Adrenal gland (tissue), 5 donors: ENCODE measurements at regions not wholly inside any gene's neighbourhood (a gene's known extent, or its start where the extent isn't known, plus 50 kb on each side); places are given as distances from the start of the nearest gene placed in this dataset.

Experiments used
- CTCF ChIP-seq, 6 experiments: fragments of 450-650 bp in 4 of 6; fragments of 200-600 bp in 2 of 6; sonication (generic) in 1 of 6; IDR thresholded peaks; 1 replicate in 5 of 6; 2 replicates in 1 of 6; pipeline versions ENCODE4 v1.5.1 to v1.8.0; 2016 to 2021; ENCODE audit warnings: antibody characterized with exemption in 6 of 6, mild to moderate bottlenecking in 2 of 6, moderate library complexity in 1 of 6
- POLR2A ChIP-seq, 2 donors: fragments of 450-650 bp; IDR thresholded peaks; one replicate each; pipeline ENCODE4 v1.6.1; 2017; ENCODE audit warnings: antibody characterized with exemption in 2 of 2, mild to moderate bottlenecking in 2 of 2, moderate library complexity in 1 of 2
- donor health status: DM: no; HTN: no; CAD: no.

- TF ChIP-seq CTCF (IDR thresholded peaks at IDR 0.05) (no peak), POLR2A (IDR thresholded peaks at IDR 0.05) (no peak)
Measured at GRCh38 chr10:85157206-85157605, 828.8 kb downstream of the CCSER2 start.
